GM12872 (cell line): ENCODE measurements at regions not wholly inside any gene's neighbourhood (a gene's known extent, or its start where the extent isn't known, plus 50 kb on each side); places are given as distances from the start of the nearest gene placed in this dataset.

Source experiments
- TF ChIP-seq, protein P1 (sequence below): IDR thresholded peaks from 3 replicates; pipeline ENCODE4 v1.5.1; 2011; ENCODE audit warnings: low read depth, mild to moderate bottlenecking, low read length, moderate library complexity; ENCODE audit not compliant: insufficient read depth

DNA sequence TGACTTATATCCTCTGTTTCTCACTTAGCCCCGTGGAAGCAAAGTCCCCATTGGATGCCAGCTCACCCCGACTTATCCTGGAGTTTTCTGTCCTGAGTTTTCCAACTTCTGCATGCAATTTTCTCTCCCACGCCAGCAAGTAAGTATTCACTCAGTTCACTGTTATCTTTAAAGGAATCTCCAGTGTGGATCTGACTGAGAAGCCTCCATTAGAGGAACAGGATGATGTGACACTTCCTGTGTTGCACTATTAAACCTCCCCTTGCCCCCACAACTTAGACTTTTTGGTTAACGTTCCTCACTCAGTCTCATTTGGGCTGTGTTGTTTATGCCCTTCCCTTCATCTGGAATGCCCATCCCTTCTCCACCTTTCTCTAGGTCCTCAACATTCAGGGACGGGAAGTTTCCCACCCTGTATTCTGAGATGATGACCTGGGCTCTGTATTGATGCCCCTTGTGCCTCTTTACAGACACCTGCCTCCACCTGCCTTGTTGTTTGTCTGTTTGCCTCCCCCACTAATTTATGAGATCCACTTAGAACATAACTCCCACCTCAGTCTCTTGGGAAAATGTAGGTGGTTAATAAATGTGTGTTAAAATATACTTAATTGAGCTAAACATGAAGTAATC lies 536.1 kb upstream of the RAB6C start:
- TF ChIP-seq, protein P1, sequence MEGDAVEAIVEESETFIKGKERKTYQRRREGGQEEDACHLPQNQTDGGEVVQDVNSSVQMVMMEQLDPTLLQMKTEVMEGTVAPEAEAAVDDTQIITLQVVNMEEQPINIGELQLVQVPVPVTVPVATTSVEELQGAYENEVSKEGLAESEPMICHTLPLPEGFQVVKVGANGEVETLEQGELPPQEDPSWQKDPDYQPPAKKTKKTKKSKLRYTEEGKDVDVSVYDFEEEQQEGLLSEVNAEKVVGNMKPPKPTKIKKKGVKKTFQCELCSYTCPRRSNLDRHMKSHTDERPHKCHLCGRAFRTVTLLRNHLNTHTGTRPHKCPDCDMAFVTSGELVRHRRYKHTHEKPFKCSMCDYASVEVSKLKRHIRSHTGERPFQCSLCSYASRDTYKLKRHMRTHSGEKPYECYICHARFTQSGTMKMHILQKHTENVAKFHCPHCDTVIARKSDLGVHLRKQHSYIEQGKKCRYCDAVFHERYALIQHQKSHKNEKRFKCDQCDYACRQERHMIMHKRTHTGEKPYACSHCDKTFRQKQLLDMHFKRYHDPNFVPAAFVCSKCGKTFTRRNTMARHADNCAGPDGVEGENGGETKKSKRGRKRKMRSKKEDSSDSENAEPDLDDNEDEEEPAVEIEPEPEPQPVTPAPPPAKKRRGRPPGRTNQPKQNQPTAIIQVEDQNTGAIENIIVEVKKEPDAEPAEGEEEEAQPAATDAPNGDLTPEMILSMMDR: no peak

DNA sequence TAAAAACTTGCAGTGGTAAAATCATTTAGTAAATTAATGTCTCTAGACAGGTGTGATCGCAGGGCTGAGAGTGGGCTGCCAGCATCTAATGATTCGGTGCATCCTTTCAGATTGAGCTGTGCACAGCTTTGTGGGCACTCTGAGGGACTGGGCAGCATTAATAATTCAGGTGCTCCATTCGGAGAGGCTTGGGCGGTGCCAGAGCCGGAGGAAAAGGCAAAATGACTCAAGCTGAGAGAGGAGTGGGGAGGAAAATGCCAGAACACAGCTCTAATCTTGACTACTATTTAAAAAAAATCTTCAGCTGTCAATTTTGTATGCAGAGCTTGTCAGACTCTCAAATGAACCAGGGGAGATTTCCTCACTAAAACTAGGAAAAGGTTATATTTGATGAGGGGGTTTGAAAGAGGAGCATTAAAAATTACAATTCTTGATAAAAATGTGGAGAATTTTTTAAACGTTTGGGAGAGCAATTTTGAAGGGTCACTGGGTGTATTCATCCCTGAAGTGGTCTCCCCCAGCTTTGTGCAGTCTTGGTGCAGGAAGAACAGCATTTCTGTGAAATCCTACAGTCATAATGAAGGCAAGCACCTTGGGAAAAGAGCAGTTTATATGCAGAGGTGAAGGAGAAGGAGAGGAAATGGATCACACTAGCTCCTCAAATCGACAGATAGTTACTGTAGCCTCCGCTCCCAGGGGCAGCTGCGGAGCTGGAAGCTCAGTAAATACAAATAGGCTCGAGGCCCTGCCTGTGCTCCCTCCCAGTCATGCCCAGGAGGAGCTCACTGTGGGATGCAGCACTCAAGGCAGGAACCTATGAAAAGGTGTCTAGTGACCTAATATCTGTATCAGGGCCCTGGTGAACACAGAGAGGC lies 535.4 kb upstream of the RAB6C start:
- TF ChIP-seq, protein P1: no peak

DNA sequence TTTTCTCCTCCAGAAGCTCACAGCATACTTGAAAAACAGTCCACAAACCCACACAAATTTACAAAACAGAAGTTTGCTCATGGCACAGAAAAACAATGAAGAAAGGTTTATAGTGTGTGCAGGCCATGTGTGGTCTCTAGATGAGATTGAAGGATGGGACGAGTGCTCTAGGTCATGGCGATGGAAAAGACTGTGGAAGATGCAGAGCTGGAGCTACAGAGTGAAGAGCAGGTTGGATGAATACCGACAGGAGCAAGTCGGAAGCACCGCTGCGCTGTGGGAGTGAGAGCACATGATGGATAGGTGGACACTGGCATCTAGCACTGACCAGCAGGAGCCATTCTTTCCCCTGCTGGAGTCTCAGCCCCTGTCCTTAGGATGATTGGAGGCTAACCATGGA lies 534.7 kb upstream of the RAB6C start:
- TF ChIP-seq, protein P1: no peak

DNA sequence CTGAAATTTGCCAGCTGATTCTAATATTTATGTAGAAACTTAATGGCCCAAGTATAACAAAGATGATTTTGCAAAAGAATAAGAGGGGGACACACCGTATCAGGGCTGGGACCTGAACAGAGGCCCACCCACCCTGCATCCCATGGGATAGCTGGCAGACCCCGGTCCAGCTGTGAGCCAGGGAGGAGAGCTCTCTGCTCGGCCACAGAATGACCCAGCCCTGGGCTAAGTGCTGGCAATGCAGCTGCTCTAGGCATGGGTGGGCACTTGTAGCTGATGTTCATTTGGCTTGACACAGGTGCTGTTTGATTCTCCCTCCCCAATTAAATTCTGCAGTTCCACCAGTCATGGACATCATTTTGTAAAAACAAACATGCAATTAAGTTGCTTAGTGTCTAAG lies 522.8 kb upstream of the RAB6C start:
- TF ChIP-seq, protein P1: no peak

GRCh38 chr2:129457277-129457818 lies 522.1 kb upstream of the RAB6C start:
- TF ChIP-seq, protein P1: no peak

- TF ChIP-seq, protein P1: no peak
Measured at GRCh38 chr2:129458006-129458405, 521.5 kb upstream of the RAB6C start.

DNA sequence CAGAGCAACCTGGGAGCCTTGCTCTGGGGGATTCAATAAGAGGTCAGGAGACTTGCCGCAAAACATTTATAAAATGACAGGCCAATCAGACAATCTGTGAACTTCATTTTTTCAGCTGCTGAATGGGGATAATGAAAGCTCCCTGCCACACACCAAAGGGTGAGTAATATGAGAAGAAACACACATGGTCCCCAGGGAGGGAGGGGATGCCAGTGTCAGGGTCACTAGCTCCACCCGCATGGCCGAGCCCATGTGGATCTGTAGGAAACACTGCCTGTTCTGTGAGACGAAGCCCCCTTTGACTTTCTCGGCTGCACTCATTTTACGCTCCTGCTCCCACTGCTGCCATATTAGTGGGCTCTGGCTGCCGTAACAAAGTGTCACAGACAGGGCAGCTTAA lies 521.0 kb upstream of the RAB6C start:
- TF ChIP-seq, protein P1: no peak
